Lower leg skin (tissue), 3 donors: ENCODE measurements at regions not wholly inside any gene's neighbourhood (a gene's known extent, or its start where the extent isn't known, plus 50 kb on each side); places are given as distances from the start of the nearest gene placed in this dataset.

ENCODE experiments used
- POLR2A ChIP-seq, 2 donors: fragments of 450-650 bp; IDR thresholded peaks; one replicate each; pipeline ENCODE4 v1.6.1; 2016 to 2017; ENCODE audit warnings: antibody characterized with exemption in 2 of 2, mild to moderate bottlenecking in 1 of 2, moderate library complexity in 1 of 2
- TF ChIP-seq, protein P1 (sequence below), 3 donors: fragments of 450-650 bp; IDR thresholded peaks; one replicate each; pipeline ENCODE4 v1.5.1; 2016; ENCODE audit warnings: antibody characterized with exemption in 3 of 3, mild to moderate bottlenecking in 3 of 3, moderate library complexity in 2 of 3

DNA sequence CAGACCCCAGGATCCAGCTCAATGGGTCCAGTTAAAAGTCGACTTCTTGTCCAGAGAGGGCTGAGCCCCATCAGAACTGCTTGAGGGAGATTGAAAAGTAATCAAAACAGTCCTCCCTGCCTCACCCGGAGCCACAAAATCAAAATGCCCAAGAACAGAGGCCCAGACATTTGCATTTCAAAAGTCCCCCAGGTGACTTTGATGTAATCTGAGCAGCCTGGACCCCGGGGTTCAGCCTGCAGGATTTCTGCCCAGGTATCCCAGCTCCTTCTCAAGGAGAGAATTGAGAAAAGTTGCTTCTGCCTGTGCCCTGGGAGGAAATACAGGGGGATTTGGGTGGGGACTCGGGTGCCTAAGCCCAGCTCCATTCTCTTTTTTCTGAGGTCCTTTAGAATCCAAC lies 1385.0 kb downstream of the TBC1D22A start:
- TF ChIP-seq, protein P1, sequence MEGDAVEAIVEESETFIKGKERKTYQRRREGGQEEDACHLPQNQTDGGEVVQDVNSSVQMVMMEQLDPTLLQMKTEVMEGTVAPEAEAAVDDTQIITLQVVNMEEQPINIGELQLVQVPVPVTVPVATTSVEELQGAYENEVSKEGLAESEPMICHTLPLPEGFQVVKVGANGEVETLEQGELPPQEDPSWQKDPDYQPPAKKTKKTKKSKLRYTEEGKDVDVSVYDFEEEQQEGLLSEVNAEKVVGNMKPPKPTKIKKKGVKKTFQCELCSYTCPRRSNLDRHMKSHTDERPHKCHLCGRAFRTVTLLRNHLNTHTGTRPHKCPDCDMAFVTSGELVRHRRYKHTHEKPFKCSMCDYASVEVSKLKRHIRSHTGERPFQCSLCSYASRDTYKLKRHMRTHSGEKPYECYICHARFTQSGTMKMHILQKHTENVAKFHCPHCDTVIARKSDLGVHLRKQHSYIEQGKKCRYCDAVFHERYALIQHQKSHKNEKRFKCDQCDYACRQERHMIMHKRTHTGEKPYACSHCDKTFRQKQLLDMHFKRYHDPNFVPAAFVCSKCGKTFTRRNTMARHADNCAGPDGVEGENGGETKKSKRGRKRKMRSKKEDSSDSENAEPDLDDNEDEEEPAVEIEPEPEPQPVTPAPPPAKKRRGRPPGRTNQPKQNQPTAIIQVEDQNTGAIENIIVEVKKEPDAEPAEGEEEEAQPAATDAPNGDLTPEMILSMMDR (IDR thresholded peaks at IDR 0.05) = no peak
- no peak for TF ChIP-seq POLR2A (IDR thresholded peaks at IDR 0.05)
